Mucosa of stomach (tissue), 1 donor: ENCODE measurements at regions not wholly inside any gene's neighbourhood (a gene's known extent, or its start where the extent isn't known, plus 50 kb on each side); places are given as distances from the start of the nearest gene placed in this dataset.
"Not testable (repeated sequence)": the region's sequence is repeated elsewhere in the genome, so short reads cannot be mapped to it uniquely, and the experiment has no call there.

ENCODE experiments used
- H3K27me3 ChIP-seq: one replicate; pipeline ENCODE4 v1.7.0; 2013; ENCODE audit warnings: mild to moderate bottlenecking, low read length; ENCODE audit not compliant: control insufficient read depth, insufficient read depth
- H3K36me3 ChIP-seq: one replicate; pipeline ENCODE4 v1.7.0; 2013; ENCODE audit warnings: low read length; ENCODE audit not compliant: control insufficient read depth, insufficient read depth
- H3K4me1 ChIP-seq: one replicate; pipeline ENCODE4 v1.7.0; 2013; ENCODE audit warnings: mild to moderate bottlenecking, low read length; ENCODE audit not compliant: control insufficient read depth, insufficient read depth
- H3K4me3 ChIP-seq: one replicate; pipeline ENCODE4 v1.7.0; 2013; ENCODE audit warnings: low read length
- H3K9ac ChIP-seq: one replicate; pipeline ENCODE4 v1.7.0; 2013; ENCODE audit warnings: mild to moderate bottlenecking, low read length, moderate library complexity
- H3K9me3 ChIP-seq: one replicate; pipeline ENCODE4 v1.7.0; 2013; ENCODE audit warnings: mild to moderate bottlenecking, low read length, moderate library complexity; ENCODE audit not compliant: control insufficient read depth
- donor health status: Pancreatic carcinoma.

GRCh38 chr3:35305406-35305805 is 333.9 kb upstream of the ARPP21 start:
- Histone ChIP-seq H3K9me3 (no peaks in the 10 kb centered on the region), H3K36me3 (no peaks in the 10 kb centered on the region), H3K27me3 (no peaks in the 10 kb centered on the region), H3K4me3 (no peak overlapping the region), H3K9ac (no peak overlapping the region), H3K4me1 (no peaks in the 10 kb centered on the region)

GRCh38 chr3:35307296-35307695 is 332.0 kb upstream of the ARPP21 start:
- H3K4me1 ChIP-seq: no peaks in the 10 kb centered on the region
- no peak overlapping the region for H3K4me3 ChIP-seq
- no peak overlapping the region for H3K9ac ChIP-seq
- no peaks in the 10 kb centered on the region for H3K9me3 ChIP-seq
- no peaks in the 10 kb centered on the region for H3K27me3 ChIP-seq
- no peaks in the 10 kb centered on the region for H3K36me3 ChIP-seq

GRCh38 chr3:35316841-35317240 is 322.5 kb upstream of the ARPP21 start:
- H3K36me3 ChIP-seq, H3K9ac ChIP-seq, H3K4me3 ChIP-seq, H3K9me3 ChIP-seq, H3K4me1 ChIP-seq, H3K27me3 ChIP-seq: not testable (repeated sequence)

- Histone ChIP-seq H3K4me1 (no peaks in the 10 kb centered on the region), H3K9me3 (no peaks in the 10 kb centered on the region), H3K4me3 (no peak overlapping the region), H3K9ac (no peak overlapping the region), H3K36me3 (no peaks in the 10 kb centered on the region), H3K27me3 (no peaks in the 10 kb centered on the region)
These were observed 318.5 kb upstream of the ARPP21 start for GRCh38 chr3:35320646-35321407.

GRCh38 chr3:35322070-35322469 is 317.3 kb upstream of the ARPP21 start:
- Histone ChIP-seq H3K36me3 (no peaks in the 10 kb centered on the region), H3K4me1 (no peaks in the 10 kb centered on the region), H3K4me3 (no peak overlapping the region), H3K27me3 (no peaks in the 10 kb centered on the region), H3K9me3 (no peaks in the 10 kb centered on the region), H3K9ac (no peak overlapping the region)

GRCh38 chr3:35335703-35336102 is 303.6 kb upstream of the ARPP21 start:
- H3K4me3 ChIP-seq: no peak overlapping the region
- no peaks in the 10 kb centered on the region for H3K4me1 ChIP-seq
- H3K27me3 ChIP-seq: no peaks in the 10 kb centered on the region
- no peaks in the 10 kb centered on the region for H3K36me3 ChIP-seq
- no peaks in the 10 kb centered on the region for H3K9me3 ChIP-seq
- H3K9ac ChIP-seq: no peak overlapping the region

- Histone ChIP-seq H3K4me1 (no peaks in the 10 kb centered on the region), H3K4me3 (no peak overlapping the region), H3K36me3 (no peaks in the 10 kb centered on the region), H3K9me3 (no peaks in the 10 kb centered on the region), H3K27me3 (no peaks in the 10 kb centered on the region), H3K9ac (no peak overlapping the region)
These were observed 302.7 kb upstream of the ARPP21 start for GRCh38 chr3:35336601-35337000.

- H3K4me3 ChIP-seq: no peak overlapping the region
- H3K4me1 ChIP-seq: no peaks in the 10 kb centered on the region
- H3K27me3 ChIP-seq: no peaks in the 10 kb centered on the region
- H3K36me3 ChIP-seq: no peaks in the 10 kb centered on the region
- no peak overlapping the region for H3K9ac ChIP-seq
- H3K9me3 ChIP-seq: no peaks in the 10 kb centered on the region
These were observed 301.1 kb upstream of the ARPP21 start for GRCh38 chr3:35338186-35338585.

GRCh38 chr3:35380196-35380595 is 259.1 kb upstream of the ARPP21 start:
- no peaks in the 10 kb centered on the region for H3K4me1 ChIP-seq
- H3K36me3 ChIP-seq: no peaks in the 10 kb centered on the region
- no peak overlapping the region for H3K9ac ChIP-seq
- H3K27me3 ChIP-seq: no peaks in the 10 kb centered on the region
- no peak overlapping the region for H3K4me3 ChIP-seq
- H3K9me3 ChIP-seq: no peaks in the 10 kb centered on the region

- Histone ChIP-seq H3K4me3 (no peak overlapping the region), H3K36me3 (no peaks in the 10 kb centered on the region), H3K27me3 (no peaks in the 10 kb centered on the region), H3K9me3 (no peaks in the 10 kb centered on the region), H3K4me1 (no peaks in the 10 kb centered on the region), H3K9ac (no peak overlapping the region)
These were observed 256.1 kb upstream of the ARPP21 start for GRCh38 chr3:35383216-35383615.

- Histone ChIP-seq H3K36me3 (no peaks in the 10 kb centered on the region), H3K9ac (no peak overlapping the region), H3K27me3 (no peaks in the 10 kb centered on the region), H3K9me3 (no peaks in the 10 kb centered on the region), H3K4me3 (no peak overlapping the region), H3K4me1 (no peaks in the 10 kb centered on the region)
These were observed 255.4 kb upstream of the ARPP21 start for GRCh38 chr3:35383719-35384555.

GRCh38 chr3:35385271-35385670 is 254.1 kb upstream of the ARPP21 start:
- no peaks in the 10 kb centered on the region for H3K4me1 ChIP-seq
- H3K27me3 ChIP-seq: no peaks in the 10 kb centered on the region
- no peak overlapping the region for H3K9ac ChIP-seq
- no peaks in the 10 kb centered on the region for H3K36me3 ChIP-seq
- H3K9me3 ChIP-seq: no peaks in the 10 kb centered on the region
- H3K4me3 ChIP-seq: no peak overlapping the region
